GM21717 (cell line): ENCODE measurements at regions not wholly inside any gene's neighbourhood (a gene's known extent, or its start where the extent isn't known, plus 50 kb on each side); places are given as distances from the start of the nearest gene placed in this dataset.

Experiments used
- ATAC-seq: cut with Tn5 transposase; IDR thresholded peaks from one replicate; pipeline ENCODE4 v1.9.1; 2021; ENCODE audit warnings: mild to moderate bottlenecking, moderate library complexity; ENCODE audit not compliant: unreplicated experiment

- no peak for ATAC-seq
Measured at GRCh38 chr22:19574247-19574646, 50.0 kb upstream of the CLDN5 start.

- ATAC-seq, result no peak
Measured at GRCh38 chr22:19576460-19577421, 52.5 kb upstream of the CLDN5 start.

DNA sequence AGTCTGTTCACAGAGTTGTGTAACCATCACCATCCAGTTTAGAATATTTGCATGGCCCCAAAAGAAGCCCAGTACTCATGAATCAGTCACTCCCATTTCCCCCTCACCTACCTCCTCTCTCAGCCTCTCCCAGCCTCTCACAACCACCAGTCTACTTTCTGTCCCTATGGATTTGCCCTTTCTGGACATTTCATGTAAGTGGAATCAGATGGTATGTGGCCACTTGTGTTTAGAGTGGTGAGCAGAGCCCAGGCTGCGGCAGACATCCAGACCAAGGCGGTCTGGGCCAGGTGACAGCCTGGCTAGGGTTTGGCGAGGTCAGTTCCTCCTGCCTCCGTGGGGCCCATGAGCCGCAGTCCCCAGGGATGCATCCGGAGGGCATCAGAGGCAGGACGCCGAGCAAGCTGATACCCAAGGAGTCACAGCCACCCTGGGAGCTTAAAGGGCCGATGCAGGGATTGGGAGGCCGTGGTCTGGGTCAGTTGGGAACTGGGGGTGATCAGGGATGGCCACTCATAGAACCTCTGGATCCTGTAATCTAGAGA lies 53.3 kb upstream of the CLDN5 start:
- no peak for ATAC-seq

- ATAC-seq, result no peak
Measured at GRCh38 chr22:19578180-19579004, 54.2 kb upstream of the CLDN5 start.

DNA sequence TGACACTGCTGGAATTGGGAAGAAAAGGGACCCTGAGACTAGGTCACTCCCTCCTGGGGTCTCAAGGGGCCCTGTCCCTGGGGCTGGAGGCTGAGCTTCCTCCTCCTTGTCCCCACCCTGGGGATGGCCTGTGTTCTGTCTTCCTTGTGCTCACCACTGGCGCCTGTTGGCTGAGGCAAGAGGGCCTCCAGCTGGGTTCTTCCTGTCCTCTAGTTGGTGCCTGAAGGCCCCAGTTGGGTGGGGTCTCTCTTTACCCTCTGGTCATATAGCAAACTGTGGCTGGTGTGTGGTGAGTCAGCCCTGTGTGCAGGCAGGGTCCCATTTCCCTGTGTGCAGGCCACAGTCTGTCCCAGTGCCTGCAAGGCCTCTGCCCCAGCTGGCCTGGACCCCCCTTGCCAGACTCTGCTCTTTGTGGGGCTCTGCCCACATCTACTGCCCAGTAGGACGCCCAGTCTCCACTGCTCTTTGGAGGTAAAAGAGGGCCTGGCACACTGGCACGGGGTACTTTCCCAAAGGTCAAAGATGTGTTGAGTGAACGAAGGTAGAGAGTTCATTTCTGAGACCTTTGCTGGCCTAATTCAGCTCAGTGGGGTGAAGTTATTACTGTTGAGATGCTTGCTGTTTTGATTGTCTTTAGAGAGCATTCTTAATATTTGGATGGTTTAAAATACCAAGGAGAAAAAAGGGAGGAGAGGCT lies 55.1 kb upstream of the CLDN5 start:
- no peak for ATAC-seq

- no peak for ATAC-seq
Measured at GRCh38 chr22:19579880-19580279, 55.7 kb upstream of the CLDN5 start.

GRCh38 chr22:19580291-19580890 lies 56.2 kb upstream of the CLDN5 start:
- no peak for ATAC-seq

DNA sequence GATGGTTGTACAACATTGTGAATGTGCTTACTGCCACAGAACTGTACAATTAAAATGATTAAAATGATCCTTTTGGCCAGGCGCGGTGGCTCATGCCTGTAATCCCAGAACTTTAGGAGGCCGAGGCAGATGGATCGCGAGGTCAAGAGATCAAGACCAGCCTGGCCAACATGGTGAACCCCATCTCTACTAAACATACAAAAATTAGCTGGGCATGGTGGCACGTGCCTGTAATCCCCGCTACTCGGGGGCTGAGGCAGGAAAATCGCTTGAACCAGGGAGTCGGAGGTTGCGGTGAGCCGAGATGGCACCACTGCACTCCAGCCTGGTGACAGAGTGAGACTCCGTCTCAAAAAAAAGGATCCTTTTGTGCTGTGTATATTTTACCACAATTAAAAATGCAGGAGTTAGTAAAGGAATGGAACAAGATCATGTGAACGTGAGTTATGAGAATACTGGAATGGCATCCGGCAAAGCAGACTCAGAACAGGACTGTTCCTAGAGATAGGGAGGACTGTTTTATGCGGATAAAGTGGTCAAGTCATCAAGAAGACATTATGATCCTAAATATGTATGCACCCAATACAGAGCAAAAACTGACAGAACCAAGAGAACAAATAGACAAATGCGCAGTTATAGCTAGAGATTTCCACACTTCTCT lies 58.0 kb upstream of the CLDN5 start:
- ATAC-seq, result no peak

GRCh38 chr22:19586922-19587684 lies 62.9 kb upstream of the CLDN5 start:
- ATAC-seq, result no peak

GRCh38 chr22:19590696-19591095 lies 66.5 kb upstream of the CLDN5 start:
- ATAC-seq, result no peak

GRCh38 chr22:19591568-19591967 lies 67.4 kb upstream of the CLDN5 start:
- no peak for ATAC-seq

DNA sequence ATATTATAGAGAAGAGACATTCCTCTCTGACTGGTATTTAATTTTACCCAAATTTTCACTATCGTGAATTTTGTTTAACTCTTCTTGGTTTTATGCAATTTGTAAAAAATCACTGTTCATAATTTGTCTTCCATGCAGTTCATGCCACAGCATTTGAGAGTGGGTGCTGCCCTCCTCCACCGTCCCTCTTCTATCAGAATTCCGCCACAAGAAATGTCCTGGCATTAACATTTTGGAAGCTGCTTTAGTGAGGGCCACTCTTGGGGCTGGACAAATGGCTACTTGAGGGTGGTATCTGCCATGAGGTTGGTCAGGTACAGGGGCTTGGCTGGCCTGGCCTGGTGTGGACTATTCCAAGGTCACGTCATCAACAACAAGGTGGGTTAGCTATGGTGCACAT lies 68.3 kb upstream of the CLDN5 start:
- ATAC-seq, result no peak

DNA sequence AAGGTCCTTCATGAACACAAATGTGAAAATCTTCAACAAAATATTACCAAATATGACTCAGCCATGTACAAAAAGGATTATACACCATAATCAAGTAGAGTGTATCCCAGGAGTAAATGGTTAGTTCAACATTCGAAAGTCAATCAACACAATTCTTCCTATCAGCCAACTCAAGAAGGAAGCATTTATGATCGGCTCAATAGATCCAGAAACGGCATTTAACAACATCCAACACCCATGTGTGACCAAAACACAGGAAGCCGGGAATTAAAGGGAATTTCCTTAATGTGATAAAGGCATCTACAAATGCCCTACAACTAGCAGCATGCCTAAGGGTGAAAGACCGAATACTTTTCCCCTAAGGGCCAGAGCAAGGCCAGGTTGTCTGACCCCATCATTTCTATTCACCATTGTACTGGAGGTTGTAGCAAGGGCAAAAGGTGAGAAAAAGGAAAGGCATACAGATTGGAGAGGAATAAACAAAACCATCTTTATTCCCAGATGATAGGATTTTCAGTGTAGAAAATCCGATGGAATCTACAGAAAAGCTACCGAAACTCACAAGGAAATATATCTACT lies 69.9 kb upstream of the CLDN5 start:
- no peak for ATAC-seq

- ATAC-seq, result no peak
Measured at GRCh38 chr22:19595532-19595931, 71.3 kb upstream of the CLDN5 start.

GRCh38 chr22:19596680-19597398 lies 72.6 kb upstream of the CLDN5 start:
- no peak for ATAC-seq

GRCh38 chr22:19597399-19597735 lies 73.2 kb upstream of the CLDN5 start:
- ATAC-seq, result no peak

DNA sequence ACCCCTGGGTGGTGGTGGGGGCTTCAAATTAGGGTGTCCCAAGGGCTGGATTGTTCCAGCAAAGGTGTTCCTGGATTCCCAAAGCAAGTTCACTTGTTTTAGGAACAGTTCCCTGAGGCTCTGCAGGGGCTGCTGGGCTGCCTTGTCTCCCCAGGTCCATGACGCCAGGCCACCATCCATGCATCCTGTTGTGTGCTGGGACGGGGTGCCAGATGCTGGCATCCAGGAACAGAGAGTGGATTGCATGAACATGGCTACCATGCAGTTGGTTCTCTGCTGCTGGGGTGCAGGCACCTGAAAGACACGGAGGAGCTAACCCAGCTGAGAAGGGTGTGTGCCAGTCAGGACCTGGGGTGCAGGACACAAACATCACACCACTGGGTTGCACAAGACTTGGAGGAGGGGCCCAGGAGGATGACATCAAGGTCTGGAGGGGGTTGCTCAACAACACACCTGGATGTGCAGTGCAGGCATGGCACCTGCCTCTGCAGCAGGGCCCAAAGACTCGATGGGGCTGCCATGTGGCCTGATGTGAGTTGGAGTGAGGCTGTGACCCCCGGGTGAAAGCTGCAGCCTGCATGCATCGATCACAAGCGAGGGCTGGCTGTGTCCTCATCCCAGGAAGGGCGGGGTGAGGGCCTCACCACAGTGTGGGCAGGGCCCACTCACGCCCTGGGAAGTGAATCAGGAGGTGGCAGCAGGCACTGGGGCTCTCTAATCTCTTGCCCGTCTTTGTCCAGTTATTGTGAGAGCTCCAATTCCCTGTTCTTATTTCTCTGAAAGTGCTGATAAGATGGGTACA lies 74.0 kb upstream of the CLDN5 start:
- no peak for ATAC-seq

DNA sequence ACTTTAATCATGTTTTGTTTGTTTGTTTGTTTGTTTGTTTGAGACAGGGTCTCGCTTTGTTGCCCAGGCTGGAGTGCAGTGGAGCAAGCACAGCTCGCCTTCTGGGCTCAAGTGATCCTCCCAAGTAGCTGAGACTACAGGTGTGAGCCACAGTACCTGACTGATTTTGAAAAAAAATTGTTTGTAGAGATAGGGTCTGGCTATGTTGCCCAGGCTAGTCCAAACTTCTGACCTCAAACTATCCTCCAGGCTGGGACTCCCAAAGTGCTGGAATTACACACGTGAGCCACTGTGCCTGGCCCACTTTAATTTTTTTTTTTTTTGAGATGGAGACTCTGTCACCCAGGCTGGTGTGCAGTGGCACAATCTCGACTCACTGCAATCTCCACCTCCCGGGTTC lies 74.8 kb upstream of the CLDN5 start:
- no peak for ATAC-seq
